Osteocyte (in vitro differentiated cells): ENCODE measurements at regions not wholly inside any gene's neighbourhood (a gene's known extent, or its start where the extent isn't known, plus 50 kb on each side); places are given as distances from the start of the nearest gene placed in this dataset.

Experiments
- DNase-seq: peaks from one replicate; pipeline ENCODE4 v3.0.0; 2021; ENCODE audit warnings: mixed read lengths; ENCODE audit not compliant: unreplicated experiment; ENCODE audit errors: extremely low spot score
- H3K27ac Mint-ChIP-seq: one replicate; pipeline ENCODE4 v1.8.0; 2021; ENCODE audit warnings: mild to moderate bottlenecking, mixed read lengths; ENCODE audit not compliant: unreplicated experiment
- H3K27me3 Mint-ChIP-seq: one replicate; pipeline ENCODE4 v1.8.0; 2021; ENCODE audit warnings: mixed read lengths; ENCODE audit not compliant: unreplicated experiment
- H3K36me3 Mint-ChIP-seq: one replicate; pipeline ENCODE4 v1.8.0; 2021; ENCODE audit warnings: mixed read lengths; ENCODE audit not compliant: unreplicated experiment
- H3K4me1 Mint-ChIP-seq: one replicate; pipeline ENCODE4 v1.8.0; 2021; ENCODE audit warnings: mixed read lengths; ENCODE audit not compliant: unreplicated experiment
- H3K4me3 Mint-ChIP-seq: one replicate; pipeline ENCODE4 v1.8.0; 2021; ENCODE audit warnings: mild to moderate bottlenecking, moderate library complexity, mixed read lengths; ENCODE audit not compliant: unreplicated experiment
- H3K9me3 Mint-ChIP-seq: one replicate; pipeline ENCODE4 v1.8.0; 2021; ENCODE audit warnings: mixed read lengths; ENCODE audit not compliant: unreplicated experiment
- CTCF ChIP-seq: fragments of 200-600 bp; sonication (generic); IDR thresholded peaks from 2 replicates; pipeline ENCODE4 v1.5.0; 2021; ENCODE audit warnings: antibody characterized with exemption, mild to moderate bottlenecking, moderate library complexity

GRCh38 chr4:13103382-13104015, 380.6 kb downstream of the RAB28 start:
- Mint-ChIP-seq H3K9me3 (peaks cover 12% of the 10 kb centered on the region), H3K36me3 (no peaks in the 10 kb centered on the region), H3K27ac (no peak overlapping the region), H3K4me1 (no peaks in the 10 kb centered on the region), H3K27me3 (no peaks in the 10 kb centered on the region), H3K4me3 (no peak overlapping the region)
- no peak for DNase-seq
- TF ChIP-seq CTCF, result no peak

GRCh38 chr4:13102092-13102742, 381.9 kb downstream of the RAB28 start:
- peaks cover under 1% of the 10 kb centered on the region for H3K9me3 Mint-ChIP-seq
- H3K27me3 Mint-ChIP-seq, result no peaks in the 10 kb centered on the region
- no peak overlapping the region for H3K4me3 Mint-ChIP-seq
- TF ChIP-seq CTCF, result no peak
- no peak for DNase-seq
- H3K27ac Mint-ChIP-seq, result no peak overlapping the region
- no peaks in the 10 kb centered on the region for H3K4me1 Mint-ChIP-seq
- no peaks in the 10 kb centered on the region for H3K36me3 Mint-ChIP-seq

- no peaks in the 10 kb centered on the region for H3K36me3 Mint-ChIP-seq
- H3K9me3 Mint-ChIP-seq, result peaks cover 5% of the 10 kb centered on the region
- no peak overlapping the region for H3K4me3 Mint-ChIP-seq
- H3K27ac Mint-ChIP-seq, result no peak overlapping the region
- no peaks in the 10 kb centered on the region for H3K4me1 Mint-ChIP-seq
- no peak for DNase-seq
- H3K27me3 Mint-ChIP-seq, result no peaks in the 10 kb centered on the region
- TF ChIP-seq CTCF, result no peak
Observed at GRCh38 chr4:13097971-13098370, 386.2 kb downstream of the RAB28 start.

GRCh38 chr4:13095722-13096121, 388.4 kb downstream of the RAB28 start:
- H3K4me1 Mint-ChIP-seq, result no peaks in the 10 kb centered on the region
- TF ChIP-seq CTCF, result no peak
- no peak overlapping the region for H3K27ac Mint-ChIP-seq
- peaks cover 5% of the 10 kb centered on the region for H3K9me3 Mint-ChIP-seq
- H3K4me3 Mint-ChIP-seq, result no peak overlapping the region
- no peak for DNase-seq
- no peaks in the 10 kb centered on the region for H3K27me3 Mint-ChIP-seq
- H3K36me3 Mint-ChIP-seq, result no peaks in the 10 kb centered on the region

- Mint-ChIP-seq H3K9me3 (peaks cover 5% of the 10 kb centered on the region), H3K27me3 (no peaks in the 10 kb centered on the region), H3K4me1 (peaks cover 13% of the 10 kb centered on the region), H3K4me3 (no peak overlapping the region), H3K36me3 (no peaks in the 10 kb centered on the region), H3K27ac (no peak overlapping the region)
- DNase-seq, result no peak
- no peak for TF ChIP-seq CTCF
Observed at GRCh38 chr4:13093170-13093569, 391.0 kb downstream of the RAB28 start.
